Mesenchymal stem cell (in vitro differentiated cells and primary cell): ENCODE measurements at regions not wholly inside any gene's neighbourhood (a gene's known extent, or its start where the extent isn't known, plus 50 kb on each side); places are given as distances from the start of the nearest gene placed in this dataset.

Experiments used
- DNase-seq: peaks from one replicate; pipeline ENCODE4 v3.0.0-alpha.2; 2013
- H2AFZ ChIP-seq: one replicate; pipeline ENCODE4 v1.6.1; 2013; ENCODE audit warnings: low read depth, mild to moderate bottlenecking, control low read depth, inconsistent platforms, low read length, moderate library complexity
- H2AK5ac ChIP-seq: 2 replicates; pipeline ENCODE4 v1.6.1; 2013; ENCODE audit warnings: low read length, moderate library complexity, mild to moderate bottlenecking, inconsistent platforms; ENCODE audit not compliant: severe bottlenecking
- H2BK120ac ChIP-seq: one replicate; pipeline ENCODE4 v1.6.1; 2013; ENCODE audit warnings: low read depth, mild to moderate bottlenecking, inconsistent platforms, low read length, moderate library complexity
- H2BK12ac ChIP-seq, 2 experiments: one replicate each; pipeline ENCODE4 v1.6.1; 2013; ENCODE audit warnings: inconsistent platforms in 2 of 2, low read length in 2 of 2, mild to moderate bottlenecking in 2 of 2, moderate library complexity in 2 of 2, control low read depth in 1 of 2
- H2BK15ac ChIP-seq: one replicate; pipeline ENCODE4 v1.6.1; 2013; ENCODE audit warnings: mild to moderate bottlenecking, low read depth, inconsistent platforms; ENCODE audit not compliant: poor library complexity, severe bottlenecking
- H2BK5ac ChIP-seq: 2 replicates; pipeline ENCODE4 v1.6.1; 2013; ENCODE audit warnings: low read depth, mild to moderate bottlenecking, low read length, control low read depth, inconsistent platforms; ENCODE audit not compliant: poor library complexity, severe bottlenecking
- H3K14ac ChIP-seq, 2 experiments: one replicate each; pipeline ENCODE4 v1.6.1; 2013; ENCODE audit warnings: inconsistent platforms in 2 of 2, low read length in 2 of 2, control low read depth in 1 of 2, mild to moderate bottlenecking in 1 of 2, moderate library complexity in 1 of 2
- H3K18ac ChIP-seq, 2 experiments: one replicate each; pipeline ENCODE4 v1.6.1; 2013; ENCODE audit warnings: inconsistent platforms in 2 of 2, low read length in 2 of 2, control low read depth in 1 of 2, low read depth in 1 of 2, mild to moderate bottlenecking in 1 of 2
- H3K23ac ChIP-seq, 2 experiments: one replicate each; pipeline ENCODE4 v1.6.1; 2013; ENCODE audit warnings: inconsistent platforms in 2 of 2, low read length in 2 of 2, mild to moderate bottlenecking in 2 of 2, moderate library complexity in 2 of 2, control low read depth in 1 of 2
- H3K27ac ChIP-seq: 2 replicates; pipeline ENCODE4 v1.5.1; 2013; ENCODE audit warnings: mild to moderate bottlenecking, moderate library complexity, low read length, control low read depth, inconsistent platforms; ENCODE audit not compliant: poor library complexity, severe bottlenecking
- H3K27me3 ChIP-seq, 2 experiments: 2 replicates each; pipeline versions ENCODE4 v1.6.1 to v1.7.0; 2013; ENCODE audit warnings: low read length in 2 of 2, mild to moderate bottlenecking in 2 of 2, moderate library complexity in 2 of 2, control low read depth in 1 of 2, inconsistent platforms in 1 of 2; ENCODE audit not compliant: control insufficient read depth in 1 of 2, insufficient read depth in 1 of 2
- H3K36me3 ChIP-seq, 2 experiments: 2 replicates each; pipeline versions ENCODE4 v1.6.1 to v1.7.0; 2013; ENCODE audit warnings: low read length in 2 of 2, control low read depth in 1 of 2, inconsistent platforms in 1 of 2, low read depth in 1 of 2, mild to moderate bottlenecking in 1 of 2; ENCODE audit not compliant: insufficient read depth in 2 of 2, control insufficient read depth in 1 of 2
- H3K4ac ChIP-seq, 2 experiments: one replicate each; pipeline ENCODE4 v1.6.1; 2013; ENCODE audit warnings: inconsistent platforms in 2 of 2, low read length in 2 of 2, mild to moderate bottlenecking in 2 of 2, moderate library complexity in 2 of 2, control low read depth in 1 of 2, low read depth in 1 of 2
- H3K4me1 ChIP-seq: 2 replicates; pipeline ENCODE4 v1.6.1; 2013; ENCODE audit warnings: low read depth, low read length, control low read depth; ENCODE audit not compliant: control insufficient read depth, insufficient read depth
- H3K4me2 ChIP-seq: 2 replicates; pipeline ENCODE4 v1.6.1; 2013; ENCODE audit warnings: low read length, mild to moderate bottlenecking, inconsistent platforms; ENCODE audit not compliant: poor library complexity, severe bottlenecking
- H3K4me3 ChIP-seq, 2 experiments: 2 replicates each; pipeline versions ENCODE4 v1.5.1 to v1.7.0; 2013; ENCODE audit warnings: low read length in 2 of 2, mild to moderate bottlenecking in 2 of 2, control low read depth in 1 of 2, low read depth in 1 of 2; ENCODE audit not compliant: insufficient read depth in 1 of 2
- H3K79me1 ChIP-seq: replicated peaks from 2 replicates; pipeline ENCODE4 v1.6.1; 2013; ENCODE audit warnings: mild to moderate bottlenecking, control low read depth, low read length, inconsistent platforms; ENCODE audit not compliant: poor library complexity, severe bottlenecking
- H3K9ac ChIP-seq: 2 replicates; pipeline ENCODE4 v1.7.0; 2013; ENCODE audit warnings: mild to moderate bottlenecking, low read length, moderate library complexity
- H3K9me3 ChIP-seq: 2 replicates; pipeline ENCODE4 v1.7.0; 2013; ENCODE audit warnings: mild to moderate bottlenecking, low read length; ENCODE audit not compliant: control insufficient read depth
- H4K8ac ChIP-seq: one replicate; pipeline ENCODE4 v1.6.1; 2013; ENCODE audit warnings: inconsistent platforms, mild to moderate bottlenecking, low read length, moderate library complexity
- H4K91ac ChIP-seq: one replicate; pipeline ENCODE4 v1.6.1; 2013; ENCODE audit warnings: mild to moderate bottlenecking, low read length, inconsistent platforms
- WGBS: methylation state at CpG from one replicate; pipeline ENCODE4 v1.1.7; 2013; ENCODE audit warnings: mixed read lengths; 5-methylcytosine and 5-hydroxymethylcytosine counted together

DNA sequence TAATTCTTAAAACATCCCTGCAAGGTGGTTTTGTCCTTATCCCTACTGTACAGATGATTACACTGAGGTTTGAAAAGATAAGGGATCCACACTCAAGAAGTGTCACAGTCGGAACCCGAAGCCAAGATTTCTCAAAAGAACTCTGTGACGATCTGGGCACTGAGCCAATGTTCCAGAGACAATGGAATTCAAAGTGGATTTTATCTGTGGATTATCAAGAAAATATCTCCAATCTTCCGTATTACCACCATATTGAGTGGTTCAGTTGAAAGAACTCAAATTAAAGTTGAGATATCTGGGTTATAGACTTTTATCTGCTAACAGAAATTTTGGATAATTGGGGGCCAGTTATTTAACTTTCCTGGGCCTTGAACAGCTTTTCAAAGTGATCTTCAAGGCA lies 100.0 kb upstream of the GRAMD1B start:
- H3K36me3 ChIP-seq = no peaks in the 10 kb centered on the region
- H3K27me3 ChIP-seq = peaks cover 3 to 12% of the 10 kb centered on the region in 2 experiments
- H3K79me1 ChIP-seq = no peaks in the 10 kb centered on the region
- 83% methylated on average over 4 of the region's 4 CpGs for WGBS
- no peak overlapping the region for H2BK120ac ChIP-seq
- no peaks in the 10 kb centered on the region for H3K4me1 ChIP-seq
- no peak overlapping the region for H2AK5ac ChIP-seq
- H4K8ac ChIP-seq = no peak overlapping the region
- no peak overlapping the region for H3K9ac ChIP-seq
- H3K23ac ChIP-seq = no peak overlapping the region
- no peak overlapping the region for H3K27ac ChIP-seq
- no peak overlapping the region for H3K18ac ChIP-seq
- DNase-seq = no peak
- no peak overlapping the region for H2AFZ ChIP-seq
- no peak overlapping the region for H4K91ac ChIP-seq
- no peaks in the 10 kb centered on the region for H3K9me3 ChIP-seq
- H3K4me2 ChIP-seq = no peak overlapping the region
- no peak overlapping the region for H3K14ac ChIP-seq
- no peak overlapping the region for H2BK5ac ChIP-seq
- no peak overlapping the region for H2BK12ac ChIP-seq
- H3K4ac ChIP-seq = no peak overlapping the region
- no peak overlapping the region for H3K4me3 ChIP-seq
- H2BK15ac ChIP-seq = no peak overlapping the region

- H3K4me3 ChIP-seq = no peak overlapping the region
- no peak overlapping the region for H2BK120ac ChIP-seq
- H2BK5ac ChIP-seq = no peak overlapping the region
- no peak for DNase-seq
- no peak overlapping the region for H2AK5ac ChIP-seq
- H4K8ac ChIP-seq = no peak overlapping the region
- no peak overlapping the region for H4K91ac ChIP-seq
- H3K27me3 ChIP-seq = peaks cover 10 to 23% of the 10 kb centered on the region in 2 experiments
- H3K4me1 ChIP-seq = no peaks in the 10 kb centered on the region
- no peak overlapping the region for H3K4ac ChIP-seq
- H3K27ac ChIP-seq = no peak overlapping the region
- no peak overlapping the region for H2BK15ac ChIP-seq
- H3K9me3 ChIP-seq = no peaks in the 10 kb centered on the region
- H3K79me1 ChIP-seq = no peaks in the 10 kb centered on the region
- H3K36me3 ChIP-seq = no peaks in the 10 kb centered on the region
- no peak overlapping the region for H3K23ac ChIP-seq
- no peak overlapping the region for H3K4me2 ChIP-seq
- 79% methylated on average over 4 of the region's 5 CpGs for WGBS
- H2AFZ ChIP-seq = no peak overlapping the region
- no peak overlapping the region for H3K9ac ChIP-seq
- H3K14ac ChIP-seq = no peak overlapping the region
- H3K18ac ChIP-seq = no peak overlapping the region
- no peak overlapping the region for H2BK12ac ChIP-seq
These were observed 101.7 kb upstream of the GRAMD1B start for GRCh38 chr11:123328281-123328867.

GRCh38 chr11:123325533-123325932 lies 104.5 kb upstream of the GRAMD1B start:
- Histone ChIP-seq H3K18ac (no peak overlapping the region), H2BK5ac (no peak overlapping the region), H3K36me3 (no peaks in the 10 kb centered on the region), H3K9ac (no peak overlapping the region), H3K4me1 (no peaks in the 10 kb centered on the region), H3K9me3 (no peaks in the 10 kb centered on the region), H2BK12ac (no peak overlapping the region), H3K4ac (no peak overlapping the region), H2BK120ac (no peak overlapping the region), H3K27ac (no peak overlapping the region), H3K14ac (no peak overlapping the region), H3K23ac (no peak overlapping the region), H2BK15ac (no peak overlapping the region), H2AFZ (no peak overlapping the region), H3K4me2 (no peak overlapping the region), H3K79me1 (no peaks in the 10 kb centered on the region), H2AK5ac (no peak overlapping the region), H3K4me3 (no peak overlapping the region), H4K8ac (no peak overlapping the region), H4K91ac (no peak overlapping the region), H3K27me3 (peaks cover 16 to 23% of the 10 kb centered on the region in 2 experiments)
- DNase-seq = no peak
- WGBS = 91% methylated on average over 2 of the region's 3 CpGs

DNA sequence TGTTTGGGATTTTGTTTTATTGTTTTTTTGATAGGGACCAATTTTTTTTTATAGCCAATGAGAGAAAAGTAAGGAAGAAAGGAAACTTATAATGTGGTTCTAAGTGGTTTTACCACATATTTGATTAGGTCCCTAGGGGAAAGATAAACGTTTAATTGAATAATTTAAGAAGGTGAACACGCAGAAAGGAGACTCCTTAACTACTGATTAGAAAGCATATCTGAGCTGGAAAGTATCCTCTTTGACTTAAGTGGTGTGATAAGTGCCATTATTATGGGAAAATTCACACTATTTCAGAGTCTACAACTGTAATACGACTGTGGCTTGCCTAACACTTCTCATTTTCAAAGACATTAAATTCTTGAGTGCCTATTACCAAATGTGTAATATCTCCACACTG lies 106.5 kb upstream of the GRAMD1B start:
- Histone ChIP-seq H3K14ac (no peak overlapping the region), H2BK5ac (no peak overlapping the region), H3K27ac (no peak overlapping the region), H3K18ac (no peak overlapping the region), H3K79me1 (no peaks in the 10 kb centered on the region), H4K91ac (no peak overlapping the region), H3K23ac (no peak overlapping the region), H2BK120ac (no peak overlapping the region), H2AFZ (no peak overlapping the region), H3K4me2 (no peak overlapping the region), H3K9ac (no peak overlapping the region), H4K8ac (no peak overlapping the region), H3K4me3 (no peak overlapping the region), H2BK12ac (no peak overlapping the region), H3K4ac (no peak overlapping the region), H3K4me1 (no peaks in the 10 kb centered on the region), H2BK15ac (no peak overlapping the region), H2AK5ac (no peak overlapping the region), H3K36me3 (no peaks in the 10 kb centered on the region), H3K27me3 (peaks cover 16 to 24% of the 10 kb centered on the region in 2 experiments), H3K9me3 (no peaks in the 10 kb centered on the region)
- 72% methylated on average over 3 of the region's 3 CpGs for WGBS
- DNase-seq = no peak
